IMR-90 (cell line): ENCODE measurements at regions not wholly inside any gene's neighbourhood (a gene's known extent, or its start where the extent isn't known, plus 50 kb on each side); places are given as distances from the start of the nearest gene placed in this dataset.

ENCODE experiments used
- ATAC-seq: fragments of 200-7000 bp; cut with Tn5 transposase; 2 replicates; pipeline ENCODE4 v1.9.1; 2020; ENCODE audit warnings: low read depth, mild to moderate bottlenecking, moderate library complexity
- BruUV-seq: library from RNA; stranded (reverse); fragments of 400-500 nt; replicated peaks from 2 replicates; lab custom pipeline; 2021; lab: Mats Ljungman, UMichigan
- CTCF ChIA-PET: fragments of 300-600 bp; formaldehyde crosslinking; extraction: SDS; loops from one replicate; lab custom pipeline; 2021; ENCODE audit warnings: antibody characterized with exemption; lab: Yijun Ruan, JAX
- POLR2A ChIA-PET: fragments of 300-600 bp; sonication (Branson Sonifier 250); formaldehyde crosslinking; loops from one replicate; lab custom pipeline; 2022; ENCODE audit warnings: antibody characterized with exemption; ENCODE audit not compliant: unreplicated experiment; lab: Charles Lee
- DNase-seq: peaks from one replicate; pipeline ENCODE4 v3.0.0; 2013
- H2AFZ ChIP-seq: replicated peaks from 2 replicates; pipeline ENCODE3; 2013; ENCODE audit warnings: low read length, mild to moderate bottlenecking; ENCODE audit not compliant: poor library complexity
- H2AK5ac ChIP-seq: 2 replicates; pipeline ENCODE4 v1.6.1; 2013; ENCODE audit warnings: low read depth, low read length, inconsistent platforms
- H2AK9ac ChIP-seq: replicated peaks from 2 replicates; pipeline ENCODE3; 2013; ENCODE audit warnings: mild to moderate bottlenecking, low read depth, low read length, moderate library complexity; ENCODE audit not compliant: poor library complexity
- H2BK120ac ChIP-seq: 2 replicates; pipeline ENCODE4 v1.6.1; 2013; ENCODE audit warnings: low read depth, low read length, inconsistent platforms
- H2BK15ac ChIP-seq: 3 replicates; pipeline ENCODE4 v1.6.1; 2013; ENCODE audit warnings: low read depth, low read length, inconsistent platforms
- H2BK20ac ChIP-seq: 2 replicates; pipeline ENCODE4 v1.6.1; 2013; ENCODE audit warnings: low read depth, mild to moderate bottlenecking, inconsistent platforms, low read length, moderate library complexity
- H2BK5ac ChIP-seq: 2 replicates; pipeline ENCODE4 v1.6.1; 2013; ENCODE audit warnings: mild to moderate bottlenecking, low read depth, low read length, inconsistent platforms; ENCODE audit not compliant: poor library complexity, severe bottlenecking
- H3K14ac ChIP-seq: replicated peaks from 2 replicates; pipeline ENCODE4 v1.6.1; 2013; ENCODE audit warnings: low read depth, low read length, inconsistent platforms
- H3K18ac ChIP-seq: 2 replicates; pipeline ENCODE4 v1.6.1; 2013; ENCODE audit warnings: low read depth, low read length, control low read depth
- H3K23ac ChIP-seq: 2 replicates; pipeline ENCODE4 v1.6.1; 2013; ENCODE audit warnings: low read depth, low read length, inconsistent platforms
- H3K27ac ChIP-seq: 2 replicates; pipeline ENCODE4 v1.5.1; 2013; ENCODE audit warnings: mild to moderate bottlenecking, control low read depth, low read length; ENCODE audit not compliant: insufficient read depth
- H3K27me3 ChIP-seq: 2 replicates; pipeline ENCODE4 v1.6.1; 2013; ENCODE audit warnings: low read length; ENCODE audit not compliant: control insufficient read depth, insufficient read depth
- H3K36me3 ChIP-seq: 2 replicates; pipeline ENCODE4 v1.6.1; 2013; ENCODE audit warnings: low read length, mixed read lengths; ENCODE audit not compliant: control insufficient read depth, insufficient read depth
- H3K4ac ChIP-seq: 2 replicates; pipeline ENCODE4 v1.6.1; 2013; ENCODE audit warnings: low read depth, low read length, inconsistent platforms
- H3K4me1 ChIP-seq: 2 replicates; pipeline ENCODE4 v1.6.1; 2013; ENCODE audit warnings: low read length, mixed read lengths; ENCODE audit not compliant: control insufficient read depth, insufficient read depth
- H3K4me2 ChIP-seq: 2 replicates; pipeline ENCODE4 v1.6.1; 2013; ENCODE audit warnings: low read depth, mild to moderate bottlenecking, control low read depth, low read length, moderate library complexity
- H3K4me3 ChIP-seq: 2 replicates; pipeline ENCODE4 v1.5.1; 2013; ENCODE audit warnings: low read depth, mild to moderate bottlenecking, control low read depth, low read length, moderate library complexity; ENCODE audit not compliant: insufficient read depth
- H3K56ac ChIP-seq: 2 replicates; pipeline ENCODE4 v1.6.1; 2013; ENCODE audit warnings: low read length, inconsistent platforms; ENCODE audit not compliant: insufficient read depth; ENCODE audit errors: extremely low read depth
- H3K79me1 ChIP-seq, 2 experiments: 2 replicates each; pipeline ENCODE4 v1.6.1; 2013; ENCODE audit warnings: low read length in 2 of 2, inconsistent platforms in 1 of 2, low read depth in 1 of 2
- H3K9ac ChIP-seq: 2 replicates; pipeline ENCODE4 v1.6.1; 2013; ENCODE audit warnings: low read depth, low read length, control low read depth
- H3K9me1 ChIP-seq: 2 replicates; pipeline ENCODE4 v1.6.1; 2013; ENCODE audit warnings: low read length, inconsistent platforms; ENCODE audit not compliant: insufficient read depth
- H3K9me3 ChIP-seq: 2 replicates; pipeline ENCODE4 v1.6.1; 2013; ENCODE audit warnings: low read length; ENCODE audit not compliant: control insufficient read depth, insufficient read depth
- H4K20me1 ChIP-seq: 2 replicates; pipeline ENCODE4 v1.6.1; 2013; ENCODE audit warnings: low read length, inconsistent platforms; ENCODE audit not compliant: insufficient read depth
- H4K5ac ChIP-seq: 2 replicates; pipeline ENCODE4 v1.6.1; 2013; ENCODE audit warnings: mild to moderate bottlenecking, low read depth, low read length, control low read depth
- H4K8ac ChIP-seq, 2 experiments: 2 replicates each; pipeline ENCODE4 v1.6.1; 2013; ENCODE audit warnings: low read depth in 2 of 2, low read length in 2 of 2, control low read depth in 1 of 2, inconsistent platforms in 1 of 2
- H4K91ac ChIP-seq: 2 replicates; pipeline ENCODE4 v1.6.1; 2013; ENCODE audit warnings: low read depth, low read length, inconsistent platforms; ENCODE audit not compliant: insufficient read depth
- BHLHE40 ChIP-seq: fragments of 150-350 bp; IDR thresholded peaks from 2 replicates; pipeline ENCODE4 v1.6.1; 2016; ENCODE audit warnings: mild to moderate bottlenecking, low read depth, low read length
- CEBPB ChIP-seq: IDR thresholded peaks from 2 replicates; pipeline ENCODE4 v1.6.1; 2012; ENCODE audit warnings: low read depth, low read length, improper control_type of control experiment
- CHD1 ChIP-seq: IDR thresholded peaks from 2 replicates; pipeline ENCODE4 v1.6.1; 2012; ENCODE audit warnings: low read depth, low read length, improper control_type of control experiment
- CTCF ChIP-seq: conservative IDR thresholded peaks from 2 replicates; pipeline ENCODE4 v1.5.1; 2012; ENCODE audit warnings: mild to moderate bottlenecking, low read depth, low read length, improper control_type of control experiment
- ELK1 ChIP-seq: fragments of 150-350 bp; IDR thresholded peaks from 2 replicates; pipeline ENCODE4 v1.6.1; 2016; ENCODE audit warnings: low read depth, mild to moderate bottlenecking, low read length, moderate library complexity, borderline replicate concordance
- FOS ChIP-seq: fragments of 150-350 bp; IDR thresholded peaks from 2 replicates; pipeline ENCODE4 v1.6.1; 2016; ENCODE audit warnings: low read depth, low read length
- MAFK ChIP-seq: IDR thresholded peaks from 2 replicates; pipeline ENCODE4 v1.6.1; 2012; ENCODE audit warnings: low read depth, low read length, improper control_type of control experiment
- MAZ ChIP-seq: IDR thresholded peaks from 2 replicates; pipeline ENCODE4 v1.6.1; 2012; ENCODE audit warnings: low read depth, mild to moderate bottlenecking, low read length, improper control_type of control experiment, moderate library complexity, borderline replicate concordance
- MXI1 ChIP-seq: IDR thresholded peaks from 2 replicates; pipeline ENCODE4 v1.6.1; 2012; ENCODE audit warnings: low read depth, mild to moderate bottlenecking, low read length, moderate library complexity, borderline replicate concordance
- NFE2L2 ChIP-seq: fragments of 150-350 bp; IDR thresholded peaks from 2 replicates; pipeline ENCODE4 v1.6.1; 2016; ENCODE audit warnings: low read depth, mild to moderate bottlenecking, low read length
- POLR2A ChIP-seq: IDR thresholded peaks from 2 replicates; pipeline ENCODE4 v1.6.1; 2012; ENCODE audit warnings: mild to moderate bottlenecking, low read depth, low read length
- RAD21 ChIP-seq: IDR thresholded peaks from 2 replicates; pipeline ENCODE4 v1.6.1; 2012; ENCODE audit warnings: low read length, improper control_type of control experiment
- RCOR1 ChIP-seq: IDR thresholded peaks from 2 replicates; pipeline ENCODE4 v1.6.1; 2012; ENCODE audit warnings: mild to moderate bottlenecking, low read length, improper control_type of control experiment; ENCODE audit not compliant: insufficient replicate concordance
- RFX5 ChIP-seq: IDR thresholded peaks from 2 replicates; pipeline ENCODE4 v1.8.0; 2012; ENCODE audit warnings: low read depth, mild to moderate bottlenecking, low read length, moderate library complexity
- SMC3 ChIP-seq: fragments of 150-350 bp; IDR thresholded peaks from 2 replicates; pipeline ENCODE4 v1.6.1; 2016; ENCODE audit warnings: low read depth, mild to moderate bottlenecking, antibody characterized with exemption, low read length, moderate library complexity
- USF2 ChIP-seq: fragments of 150-350 bp; IDR thresholded peaks from 2 replicates; pipeline ENCODE4 v1.6.1; 2017; ENCODE audit warnings: mild to moderate bottlenecking, antibody characterized with exemption, low read length, low read depth
- WGBS, 2 experiments: methylation state at CpG; one replicate each; pipeline versions ENCODE4 v1.1.5 to v1.1.7; 2013; ENCODE audit warnings: missing lambda C conversion rate in 2 of 2; ENCODE audit not compliant: insufficient read length in 1 of 2; ENCODE audit errors: extremely low coverage in 2 of 2; 5-methylcytosine and 5-hydroxymethylcytosine counted together
- dilution Hi-C: fragments of 300-500 bp; cut with HindIII; formaldehyde crosslinking; loops from one replicate; pipeline ENCODE4 v1.14.3; 2018; ENCODE audit warnings: low sequenced_read_pairs; ENCODE audit not compliant: unreplicated experiment
- in situ Hi-C: fragments of 300-500 bp; cut with MboI; formaldehyde crosslinking; loops from 3 replicates; pipeline ENCODE4 v1.14.3; 2019; ENCODE audit warnings: low sequenced_read_pairs, inconsistent platforms, mixed read lengths
- intact Hi-C: fragments of 100-400 bp; cut with micrococcal nuclease; formaldehyde crosslinking; loops from 2 replicates; pipeline ENCODE4 v1.10.0; 2022

- Histone ChIP-seq H2BK15ac (peak overlapping the region; percentile 96; the same call in 2 of the 3 replicates), H3K36me3 (no peaks in the 10 kb centered on the region), H2BK120ac (peak overlapping the region; percentile 100), H2BK20ac (peak overlapping the region; percentile 99), H4K20me1 (no peaks in the 10 kb centered on the region), H4K8ac (peak overlapping the region; percentile 89 to 99), H3K56ac (peak overlapping the region; percentile 88; the same call in 1 of the 2 replicates), H3K9me1 (peaks cover 24% of the 10 kb centered on the region), H3K4me1 (peaks cover 22% of the 10 kb centered on the region), H3K23ac (peak overlapping the region; percentile 86), H3K9ac (peak overlapping the region; percentile 78), H4K5ac (peak overlapping the region; percentile 87), H2AK5ac (peak overlapping the region; percentile 96), H3K27ac (peak overlapping the region; percentile 95), H3K18ac (peak overlapping the region; percentile 96), H3K4ac (peak overlapping the region; percentile 98), H2AFZ (no peak overlapping the region), H3K14ac (peak overlapping the region; percentile 96), H2BK5ac (peak overlapping the region; percentile 93), H3K9me3 (no peaks in the 10 kb centered on the region), H3K4me3 (no peak overlapping the region), H3K27me3 (no peaks in the 10 kb centered on the region), H2AK9ac (peak overlapping the region; percentile 83), H3K4me2 (no peak overlapping the region), H4K91ac (peak overlapping the region; percentile 99), H3K79me1 (peaks cover 4 to 35% of the 10 kb centered on the region in 2 experiments; a peak in 3 of 4 replicates)
- BruUV-seq: no TSS peak
- dilution Hi-C loops (no loop called here), in situ Hi-C loops (no loop called here), intact Hi-C loops (no loop called here)
- DNase-seq (no peak), ATAC-seq (no peak)
- TF ChIP-seq ELK1 (no peak), MAFK (no peak), RCOR1 (no peak), MAZ (no peak), POLR2A (no peak), BHLHE40 (no peak), USF2 (no peak), MXI1 (no peak), CHD1 (no peak), RFX5 (no peak), NFE2L2 (no peak), CEBPB (no peak), RAD21 (no peak), SMC3 (no peak), CTCF (no peak), FOS (no peak)
- WGBS, 2 experiments: no CpG with 5 or more reads among the region's 2 CpGs
- CTCF ChIA-PET: no interaction called here
- POLR2A ChIA-PET: interaction anchor here (1.6 kb wide), 1 partner anchor 639 kb away, joined by 6 read pairs; no protein-coding TSS in a partner anchor
These were observed 472.5 kb upstream of the TNP1 start for GRCh38 chr2:217332417-217332791.
